ENCODE measurements at regions not wholly inside any gene's neighbourhood (a gene's known extent, or its start where the extent isn't known, plus 50 kb on each side); places are given as distances from the start of the nearest gene placed in this dataset.
"Not testable (repeated sequence)": the region's sequence is repeated elsewhere in the genome, so short reads cannot be mapped to it uniquely, and the experiment has no call there.

- DNase-seq, result no peak
These were observed 363.9 kb upstream of the TMEFF2 start for GRCh38 chr2:192558637-192559036.

GRCh38 chr2:192555740-192556139 lies 361.0 kb upstream of the TMEFF2 start:
- DNase-seq, result no peak

- DNase-seq, result no peak
These were observed 357.0 kb upstream of the TMEFF2 start for GRCh38 chr2:192551760-192552159.

- DNase-seq, result no peak
These were observed 351.8 kb upstream of the TMEFF2 start for GRCh38 chr2:192546565-192546964.

GRCh38 chr2:192544371-192544955 lies 349.7 kb upstream of the TMEFF2 start:
- DNase-seq, result no peak

- not testable (repeated sequence) for DNase-seq
These were observed 347.7 kb upstream of the TMEFF2 start for GRCh38 chr2:192542148-192543066.

- no peak for DNase-seq
These were observed 344.6 kb upstream of the TMEFF2 start for GRCh38 chr2:192539306-192539705.

- DNase-seq, result no peak
These were observed 342.3 kb upstream of the TMEFF2 start for GRCh38 chr2:192536922-192537624.

GRCh38 chr2:192535956-192536921 lies 341.5 kb upstream of the TMEFF2 start:
- no peak for DNase-seq

GRCh38 chr2:192534072-192534471 lies 339.3 kb upstream of the TMEFF2 start:
- DNase-seq, result no peak

- not testable (repeated sequence) for DNase-seq
These were observed 330.0 kb upstream of the TMEFF2 start for GRCh38 chr2:192524642-192525251.

GRCh38 chr2:192524214-192524613 lies 329.5 kb upstream of the TMEFF2 start:
- DNase-seq, result not testable (repeated sequence)

- DNase-seq, result no peak
These were observed 321.2 kb upstream of the TMEFF2 start for GRCh38 chr2:192515937-192516336.

GRCh38 chr2:192513575-192513974 lies 318.8 kb upstream of the TMEFF2 start:
- no peak for DNase-seq

GRCh38 chr2:192507836-192508450 lies 313.2 kb upstream of the TMEFF2 start:
- not testable (repeated sequence) for DNase-seq

GRCh38 chr2:192500550-192501200 lies 305.9 kb upstream of the TMEFF2 start:
- DNase-seq, result peak; percentile 12 to 35

GRCh38 chr2:192499476-192499875 lies 304.7 kb upstream of the TMEFF2 start:
- no peak for DNase-seq

- DNase-seq, result no peak
These were observed 304.0 kb upstream of the TMEFF2 start for GRCh38 chr2:192498747-192499146.

GRCh38 chr2:192488158-192488557 lies 293.4 kb upstream of the TMEFF2 start:
- not testable (repeated sequence) for DNase-seq

GRCh38 chr2:192487636-192488035 lies 292.9 kb upstream of the TMEFF2 start:
- no peak for DNase-seq

GRCh38 chr2:192484903-192485302 lies 290.2 kb upstream of the TMEFF2 start:
- DNase-seq, result no peak

Data from inflammatory macrophage (primary cell).